ENCODE measurements at regions not wholly inside any gene's neighbourhood (a gene's known extent, or its start where the extent isn't known, plus 50 kb on each side); places are given as distances from the start of the nearest gene placed in this dataset.

DNA sequence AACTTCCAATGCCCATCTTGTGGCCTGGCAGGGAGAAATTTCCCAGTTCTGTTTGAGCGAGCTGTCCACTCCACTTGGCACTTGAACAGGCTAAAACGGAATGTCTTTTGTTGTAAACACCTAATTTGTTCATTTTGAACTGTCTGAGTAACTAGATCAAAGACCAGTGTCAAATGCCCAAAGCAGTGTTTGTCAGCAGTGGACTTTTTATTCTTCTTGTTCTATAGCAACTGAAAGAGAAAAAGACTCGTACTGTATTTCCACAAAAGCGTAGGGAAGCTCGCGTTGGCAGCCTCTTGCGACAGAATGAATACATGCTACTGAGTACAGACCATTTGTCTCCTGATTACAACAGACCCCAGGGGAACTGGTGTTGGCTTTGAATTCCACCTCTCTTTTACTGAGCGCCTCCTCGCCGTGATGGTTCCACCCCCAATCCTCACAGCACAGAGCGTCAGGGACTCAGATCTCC is 601.8 kb upstream of the ZNF608 start:
- no peak for DNase-seq

DNA sequence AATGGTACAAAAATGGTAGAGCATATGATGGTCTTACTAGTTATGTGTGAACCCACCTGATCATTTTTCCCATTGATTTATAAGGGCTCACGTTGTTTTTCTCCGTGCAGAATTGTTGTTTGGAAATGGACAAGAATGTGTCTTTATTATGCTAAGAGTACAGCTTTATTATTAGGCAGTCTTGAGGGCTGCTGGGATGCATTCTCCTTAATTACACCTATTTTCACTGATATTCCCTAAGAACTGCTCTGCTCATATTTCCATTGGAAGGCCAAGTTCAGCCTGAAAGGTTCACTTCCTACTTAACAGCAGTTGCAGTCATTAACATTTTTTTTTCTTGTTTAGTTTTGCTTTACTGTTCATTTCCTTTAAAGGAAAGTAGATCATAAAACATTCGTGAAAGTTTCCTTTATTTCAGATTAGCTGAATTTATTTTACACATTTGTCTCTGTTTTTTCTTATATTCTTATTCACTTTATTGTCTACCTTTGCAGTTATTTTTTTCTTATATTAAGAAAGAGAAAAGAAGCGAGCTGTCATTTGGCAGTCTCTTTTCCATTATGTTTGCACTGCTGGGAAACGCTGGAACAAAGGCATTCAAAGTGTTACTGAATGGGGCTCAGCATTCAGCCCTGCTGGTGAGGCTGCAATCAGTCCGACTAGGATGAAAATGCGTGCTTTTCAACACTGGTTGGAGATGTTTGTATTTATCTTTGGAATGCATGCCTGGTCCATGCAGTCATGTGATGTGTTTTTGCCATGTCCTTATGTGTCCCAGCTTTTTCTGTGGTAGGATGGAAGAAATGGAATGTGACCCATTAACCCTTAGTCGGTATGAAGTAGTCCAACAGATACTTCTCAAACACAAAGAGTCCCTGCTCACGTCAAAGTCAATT is 602.7 kb upstream of the ZNF608 start:
- no peak for DNase-seq

DNA sequence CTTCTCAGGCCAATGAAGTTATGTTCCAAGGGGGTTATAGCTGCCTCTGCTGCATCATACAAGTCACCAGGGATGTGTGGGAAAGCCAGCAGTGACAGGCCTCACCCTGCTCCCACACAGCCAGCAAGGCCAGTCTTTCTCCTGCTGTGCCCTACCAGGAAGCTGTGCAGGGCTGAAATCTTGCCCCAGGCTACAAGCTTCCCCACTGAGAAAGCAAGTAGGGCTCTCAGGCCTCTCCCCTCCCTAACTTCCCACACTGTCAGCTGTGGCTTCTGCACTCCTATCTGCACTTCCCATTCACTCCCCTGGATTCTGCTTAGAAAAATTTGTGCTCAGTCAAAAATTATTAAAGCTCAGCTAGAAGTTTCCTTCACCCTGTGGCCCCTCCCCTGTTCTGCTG is 611.2 kb upstream of the ZNF608 start:
- no peak for DNase-seq

DNA sequence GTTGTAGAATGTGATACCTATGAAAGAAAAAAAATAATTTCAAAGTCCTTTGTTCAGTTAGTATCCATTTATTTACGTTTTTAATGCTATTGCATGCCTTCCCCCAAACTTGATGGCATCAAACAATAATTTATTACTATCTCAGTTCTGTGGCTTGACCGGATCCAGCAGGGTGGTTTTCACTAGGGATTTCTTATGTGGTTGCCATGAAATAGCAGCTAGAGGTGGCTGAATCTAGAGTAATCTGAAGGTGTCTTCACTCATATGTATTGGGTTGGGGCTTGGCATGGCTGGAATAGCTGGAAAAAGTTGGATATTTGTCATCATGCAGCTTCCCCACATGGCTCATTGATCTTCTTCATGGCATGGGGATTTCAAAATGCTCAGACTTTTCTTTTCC is 619.3 kb upstream of the ZNF608 start:
- no peak for DNase-seq

DNA sequence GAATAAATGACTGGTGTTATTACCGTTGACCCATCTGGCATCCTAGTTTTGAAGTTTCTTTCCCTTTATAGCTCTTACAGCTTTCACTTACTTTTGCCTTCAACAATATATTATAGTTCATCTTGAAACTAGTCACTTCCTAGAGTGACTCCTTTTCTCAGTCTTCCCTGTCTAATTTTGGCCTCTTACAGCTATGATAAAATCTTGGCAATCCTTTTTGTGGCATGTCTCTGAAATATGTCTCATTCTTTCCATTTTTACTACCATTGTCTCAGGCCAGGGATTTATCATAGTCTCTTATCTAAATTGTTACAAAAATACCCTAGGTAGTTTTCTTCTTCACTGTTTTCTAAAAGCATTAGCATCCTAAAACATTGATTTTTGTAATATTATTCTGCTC is 621.3 kb upstream of the ZNF608 start:
- no peak for DNase-seq

DNA sequence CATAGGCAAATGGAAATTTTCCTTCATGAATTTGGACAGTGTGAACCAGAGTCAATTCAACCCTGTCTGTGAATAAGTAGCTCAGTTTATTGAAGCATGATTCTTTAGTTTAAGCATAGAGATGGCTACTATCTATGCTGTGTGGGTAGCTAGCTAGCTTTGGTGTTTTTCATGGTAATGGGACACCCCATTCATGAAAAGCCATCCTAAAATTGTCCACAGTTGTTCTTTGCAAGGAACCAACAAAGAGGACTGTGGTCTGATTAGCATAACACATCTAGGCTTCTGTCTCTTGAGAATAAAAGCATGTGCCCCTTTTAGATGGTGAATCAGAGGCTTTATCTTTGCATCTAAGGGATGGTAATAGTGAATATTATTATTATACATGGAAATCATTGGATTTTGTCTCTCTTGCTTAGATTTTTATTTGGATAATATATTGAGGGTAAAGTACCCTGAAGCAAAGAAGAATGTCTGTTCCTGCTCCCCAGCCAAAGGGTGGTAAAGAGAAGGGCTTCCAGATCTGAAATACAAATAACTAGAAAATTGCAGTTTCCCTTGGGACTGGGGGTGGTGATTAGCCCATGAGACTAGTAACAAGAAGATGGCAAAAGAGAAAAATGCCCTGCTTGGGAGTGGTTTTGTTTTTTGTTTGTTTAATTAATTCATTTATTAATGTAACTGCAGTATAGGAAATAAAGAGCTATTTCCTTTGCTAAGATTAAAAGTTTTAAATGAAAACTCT is 624.2 kb upstream of the ZNF608 start:
- DNase-seq = no peak

DNA sequence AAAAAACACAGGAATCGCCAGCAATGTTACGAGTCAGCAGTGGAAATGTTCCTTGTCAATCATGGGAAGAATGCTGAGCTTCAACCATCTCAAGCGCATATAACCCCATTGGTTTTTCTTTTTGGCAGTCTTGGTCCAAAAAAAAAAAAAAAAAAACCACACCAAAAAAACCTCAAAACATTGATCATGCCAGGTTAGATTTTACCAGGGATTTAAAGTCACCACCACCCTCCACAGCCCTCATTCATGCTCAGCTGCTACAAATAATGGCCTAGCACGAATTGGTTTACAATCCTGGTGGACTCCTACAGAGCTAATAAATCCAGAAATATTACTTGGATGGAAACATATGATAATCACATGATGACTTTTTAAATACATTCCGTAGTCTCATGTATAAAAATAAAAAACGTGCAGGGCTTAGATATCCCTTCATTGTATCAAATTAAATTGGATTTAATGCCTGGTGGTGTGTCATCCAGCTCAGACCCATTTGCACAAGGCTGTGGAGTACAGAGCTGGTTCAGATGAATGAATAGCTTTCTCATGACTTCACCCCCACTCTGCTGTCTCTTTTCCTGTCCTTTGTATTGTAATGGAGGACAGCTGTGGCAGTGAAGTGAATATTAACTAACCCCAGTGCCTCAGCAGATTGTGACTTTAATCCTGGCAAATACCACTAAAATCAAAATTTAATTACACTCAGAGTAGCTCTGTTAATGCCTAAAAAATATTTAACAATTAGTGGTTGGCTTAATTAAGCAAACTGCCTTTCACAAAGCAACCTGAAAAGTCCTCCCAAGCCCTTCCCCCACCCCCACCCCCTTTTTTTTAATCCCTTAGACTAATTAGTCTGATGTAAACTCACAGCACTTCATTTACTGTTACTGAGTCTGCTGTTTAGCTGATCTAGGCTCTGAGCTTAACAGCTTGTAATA is 626.5 kb upstream of the ZNF608 start:
- DNase-seq = no peak

DNA sequence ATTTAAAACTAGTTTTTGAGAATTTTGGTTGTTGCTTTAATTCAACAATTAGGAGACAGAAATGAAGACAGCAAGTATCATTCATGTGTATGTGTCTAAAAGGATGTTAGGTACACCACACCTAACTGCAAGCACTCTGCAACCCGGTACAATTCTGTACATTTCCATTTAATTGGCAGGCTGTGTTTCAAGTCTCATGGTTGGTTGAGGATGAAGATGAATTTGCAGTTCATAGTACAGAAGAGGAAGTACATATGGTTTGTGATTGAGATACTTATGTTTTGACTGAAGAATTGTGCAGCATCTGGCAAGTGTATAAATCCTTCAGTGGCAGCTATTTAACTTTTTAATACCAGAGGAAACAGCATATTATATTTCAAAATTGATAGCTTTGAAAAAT is 628.7 kb upstream of the ZNF608 start:
- DNase-seq = no peak

DNA sequence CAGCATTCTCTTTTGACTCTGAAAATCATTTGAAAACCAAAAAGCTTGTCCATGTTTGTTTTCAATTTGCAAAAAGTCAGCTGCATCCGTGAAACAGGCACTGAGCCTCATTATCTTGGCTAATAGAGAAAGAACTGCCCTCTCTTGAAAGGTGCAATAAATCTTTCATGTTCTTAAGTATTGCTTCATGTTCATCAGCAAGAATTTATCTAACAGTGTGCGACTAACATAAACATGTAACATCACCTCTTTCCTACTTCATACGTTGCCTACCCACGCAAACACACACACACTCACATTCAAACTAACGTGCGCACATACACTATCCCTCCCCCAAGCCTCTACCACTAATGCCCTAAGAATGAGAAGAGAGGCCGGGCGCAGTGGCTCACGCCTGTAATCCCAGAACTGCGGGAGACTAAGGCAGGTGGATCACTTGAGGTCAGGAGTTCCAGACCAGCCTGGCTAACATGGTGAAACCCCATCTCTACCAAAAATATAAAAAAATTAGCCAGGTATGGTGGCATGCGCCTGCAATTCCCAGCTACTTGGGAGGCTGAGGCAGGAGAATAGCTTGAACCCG is 629.7 kb upstream of the ZNF608 start:
- no peak for DNase-seq

DNA sequence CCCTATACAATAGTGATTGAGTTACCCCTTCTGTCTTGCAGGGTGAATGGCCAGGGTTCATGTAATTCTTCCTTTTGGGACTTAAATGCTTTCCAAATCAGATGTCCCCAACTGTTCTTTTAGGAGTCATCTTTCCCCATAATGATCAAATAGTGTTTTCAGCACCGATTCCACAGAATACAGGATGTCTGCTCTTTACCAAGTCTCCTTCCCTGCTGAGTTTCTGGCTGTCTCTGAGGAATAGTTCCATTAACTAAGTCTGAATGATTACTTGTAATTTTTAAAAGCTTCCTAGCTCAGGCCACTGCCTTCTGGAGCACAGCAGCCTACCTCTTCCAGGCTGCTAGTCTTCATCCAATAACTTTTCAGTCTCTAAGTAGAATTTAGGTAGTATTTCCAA is 630.7 kb upstream of the ZNF608 start:
- DNase-seq = no peak

DNA sequence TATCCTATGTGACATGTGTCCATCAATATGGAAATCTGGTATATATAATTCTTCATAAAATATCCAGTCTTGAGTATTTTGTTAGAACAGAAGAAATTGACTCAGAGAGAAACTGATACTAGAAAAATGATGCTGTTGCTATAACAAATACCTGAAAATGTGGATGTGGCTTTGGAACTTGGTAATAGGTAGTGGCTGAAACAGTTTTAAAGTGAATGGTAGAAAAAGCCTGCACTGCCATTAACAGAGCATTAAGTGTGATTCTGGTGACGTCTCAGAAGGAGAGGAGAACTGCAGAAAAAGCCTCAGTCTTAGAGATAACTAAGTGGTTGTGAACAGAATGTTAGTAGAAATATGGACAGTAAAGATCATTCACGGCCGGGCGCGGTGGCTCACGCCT is 634.9 kb upstream of the ZNF608 start:
- no peak for DNase-seq

DNA sequence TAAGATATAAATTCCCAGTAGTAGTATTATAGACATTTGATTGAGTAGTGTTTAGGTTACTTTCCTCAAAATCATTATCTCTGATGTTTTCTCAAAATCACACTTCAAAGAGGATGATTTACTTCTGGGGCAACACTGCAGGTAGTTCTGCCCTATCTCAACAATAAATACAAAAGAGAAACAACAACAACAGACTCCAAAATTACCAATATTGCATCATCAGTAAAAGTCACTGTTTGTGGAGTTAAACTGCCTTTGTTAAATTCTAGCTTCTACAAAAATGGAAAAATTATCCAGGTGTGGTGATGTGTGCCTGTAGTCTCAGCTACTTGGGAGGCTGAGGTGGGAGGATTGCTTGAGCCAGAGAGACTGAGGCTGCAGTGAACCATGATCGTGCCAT is 637.6 kb upstream of the ZNF608 start:
- DNase-seq = no peak

DNA sequence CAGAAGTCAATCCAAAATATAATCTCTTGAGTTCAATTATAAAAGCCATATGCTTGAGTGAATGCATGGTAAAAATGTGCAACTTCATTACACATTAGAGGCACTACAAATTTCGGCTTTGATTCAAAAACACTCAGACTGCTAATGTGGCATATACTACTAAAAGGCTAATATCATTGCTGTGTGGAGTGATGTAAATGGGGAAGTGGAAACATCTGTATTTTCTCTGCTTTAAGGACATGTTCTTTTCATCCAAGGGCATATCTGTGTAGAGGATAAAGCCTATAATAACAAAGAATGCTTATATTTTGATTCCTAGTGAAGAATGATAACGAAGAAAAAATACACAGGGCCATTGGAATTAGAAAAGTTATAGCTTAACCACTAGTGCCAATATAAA is 643.9 kb upstream of the ZNF608 start:
- DNase-seq = no peak

DNA sequence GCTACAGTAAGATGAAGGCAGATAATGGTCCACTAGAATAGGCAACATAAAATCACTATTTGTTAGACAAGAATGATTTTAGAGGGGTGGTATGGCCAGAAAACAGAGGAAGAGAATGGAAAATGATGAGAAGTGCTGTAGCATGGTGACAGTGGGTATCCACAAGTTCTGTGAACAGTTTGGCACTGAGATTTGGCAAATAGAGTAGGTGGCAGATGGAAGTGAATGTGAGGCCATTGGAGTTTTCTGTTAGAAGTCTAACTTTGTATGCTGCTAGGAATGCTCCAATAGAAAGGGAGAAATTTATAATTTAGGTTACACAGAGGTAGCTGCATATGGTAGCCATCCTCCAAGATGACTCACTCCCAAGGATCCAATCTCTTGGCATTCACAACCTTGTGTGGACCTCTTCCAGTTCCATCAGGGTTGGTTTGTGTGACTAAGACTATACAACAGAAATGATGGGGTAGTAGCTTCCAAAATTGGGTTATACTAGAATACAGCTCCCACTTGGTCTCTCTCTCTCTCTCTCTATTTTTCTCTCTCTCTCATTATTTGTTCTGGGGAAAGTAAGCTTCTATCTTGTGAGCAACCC is 646.9 kb upstream of the ZNF608 start:
- DNase-seq = no peak

DNA sequence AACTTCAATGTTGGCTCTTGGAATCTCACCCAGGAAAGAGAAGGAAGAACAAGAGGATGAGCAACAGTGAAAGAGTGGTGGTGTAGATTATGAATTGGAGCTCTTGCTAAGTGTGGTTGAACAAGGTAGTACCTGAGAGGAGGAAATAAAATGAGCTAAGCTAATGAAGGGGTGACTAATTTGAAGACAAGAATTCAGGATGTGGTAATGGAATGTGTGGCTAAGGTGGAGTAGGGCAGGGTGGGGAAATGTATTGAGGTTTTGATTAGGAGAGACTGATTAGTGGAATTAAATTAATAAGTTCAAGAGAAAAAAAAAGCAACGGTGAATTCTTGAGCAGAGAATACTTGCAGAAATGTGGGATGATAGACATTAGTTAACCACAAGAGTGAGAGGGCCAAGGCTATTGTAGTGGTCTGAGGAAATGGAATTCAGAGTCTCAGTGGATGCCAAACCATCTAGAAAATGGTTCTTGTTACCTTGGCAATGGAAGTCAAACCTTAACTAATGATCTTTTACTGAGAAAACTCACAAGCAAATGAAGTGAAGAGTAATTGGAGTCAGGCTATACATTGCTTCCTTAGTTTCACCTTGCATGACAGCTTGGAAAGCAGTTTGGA is 648.3 kb upstream of the ZNF608 start:
- no peak for DNase-seq

DNA sequence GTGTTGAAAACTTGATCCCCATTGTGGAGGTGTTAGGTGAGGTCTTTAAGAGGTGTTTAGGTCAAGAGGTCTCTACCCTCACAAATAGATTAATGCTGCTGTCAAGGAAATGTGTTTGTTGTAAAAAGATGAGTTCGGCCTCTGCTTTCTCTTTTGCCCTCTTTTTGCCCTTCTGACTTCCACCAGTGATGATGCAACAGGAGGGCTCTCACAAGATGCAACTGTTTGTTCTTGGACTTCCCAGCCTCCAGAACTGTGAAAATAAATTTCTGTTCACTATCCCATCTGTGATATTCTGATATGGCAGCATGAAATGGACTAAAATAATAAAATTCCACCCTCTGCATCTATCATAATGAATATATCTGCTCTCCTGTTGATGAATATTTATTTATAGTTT is 650.0 kb upstream of the ZNF608 start:
- no peak for DNase-seq

DNA sequence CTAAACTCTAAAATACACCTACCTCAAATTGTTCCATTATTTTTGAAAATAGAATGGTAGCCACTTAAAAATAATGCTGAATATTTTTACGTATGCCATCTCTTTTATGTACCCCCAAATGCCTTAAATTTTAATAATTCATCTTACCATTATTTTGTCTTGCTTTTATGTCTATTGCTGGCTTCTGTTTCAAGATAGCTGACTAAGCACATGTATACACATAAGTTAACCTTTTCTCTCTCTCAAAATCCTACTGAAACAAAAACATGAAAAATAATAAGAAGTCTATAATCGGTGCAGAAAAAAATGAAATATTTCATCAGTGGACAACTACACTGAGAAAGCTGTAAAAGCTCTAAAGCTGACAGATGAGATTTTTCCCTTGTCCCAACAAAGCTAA is 652.0 kb upstream of the ZNF608 start:
- no peak for DNase-seq

DNA sequence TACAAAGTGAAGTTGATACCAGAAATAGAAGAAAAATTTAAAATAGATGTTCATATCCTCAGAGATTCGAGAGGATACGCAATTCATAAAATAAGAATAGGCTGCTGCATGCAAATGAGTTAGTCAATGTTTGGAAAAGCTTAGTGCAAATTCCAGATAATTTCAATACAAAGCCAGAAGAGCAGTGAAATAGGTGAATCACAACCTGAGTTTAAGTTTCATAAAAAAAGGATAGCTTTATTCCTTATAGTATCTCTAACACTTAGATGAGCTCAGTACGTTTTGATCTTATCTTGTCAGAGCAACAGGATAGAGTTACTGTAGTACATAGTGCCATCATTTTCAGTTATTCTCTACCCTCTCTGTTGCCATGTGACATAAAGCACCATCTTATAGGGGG is 653.4 kb upstream of the ZNF608 start:
- DNase-seq = no peak

DNA sequence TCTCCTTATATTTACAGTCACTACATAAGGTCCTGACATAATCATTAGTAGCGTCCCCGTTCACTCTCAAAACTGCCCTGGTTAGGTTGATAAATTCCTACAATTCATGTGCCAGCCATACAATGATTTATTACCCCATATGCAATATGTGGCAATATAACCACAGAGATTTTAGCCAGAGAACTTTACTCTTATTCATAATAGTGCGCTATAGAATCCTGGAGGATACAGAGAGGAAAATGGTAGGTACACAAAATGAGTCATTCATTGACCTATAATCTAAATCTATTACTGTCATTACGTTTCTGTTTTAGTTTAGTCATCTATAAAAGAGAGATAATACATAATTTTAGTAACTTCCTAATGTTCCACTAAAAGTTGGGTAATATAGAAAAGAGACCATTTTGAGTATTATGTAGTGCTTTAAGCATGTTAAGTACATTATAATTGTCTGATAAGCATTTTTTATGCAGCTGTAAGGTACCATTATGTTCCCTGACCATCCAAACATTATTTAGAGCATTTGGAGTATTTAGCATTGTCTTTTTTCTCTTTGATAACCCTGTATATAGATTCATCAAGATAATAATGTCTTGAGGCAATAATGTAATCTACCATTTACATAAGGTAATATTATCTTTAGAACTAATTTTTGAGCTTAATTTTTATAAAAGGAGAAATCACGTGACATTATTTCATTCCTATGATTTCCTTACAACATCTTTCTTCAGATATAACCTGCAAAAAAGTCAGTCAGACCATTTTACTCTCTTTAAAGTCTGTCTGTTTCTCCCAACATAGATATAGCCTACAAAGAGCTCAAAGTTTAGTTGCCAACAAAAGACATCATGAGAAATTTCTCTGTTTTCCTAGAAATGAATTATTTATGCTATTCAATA is 655.5 kb upstream of the ZNF608 start:
- no peak for DNase-seq

DNA sequence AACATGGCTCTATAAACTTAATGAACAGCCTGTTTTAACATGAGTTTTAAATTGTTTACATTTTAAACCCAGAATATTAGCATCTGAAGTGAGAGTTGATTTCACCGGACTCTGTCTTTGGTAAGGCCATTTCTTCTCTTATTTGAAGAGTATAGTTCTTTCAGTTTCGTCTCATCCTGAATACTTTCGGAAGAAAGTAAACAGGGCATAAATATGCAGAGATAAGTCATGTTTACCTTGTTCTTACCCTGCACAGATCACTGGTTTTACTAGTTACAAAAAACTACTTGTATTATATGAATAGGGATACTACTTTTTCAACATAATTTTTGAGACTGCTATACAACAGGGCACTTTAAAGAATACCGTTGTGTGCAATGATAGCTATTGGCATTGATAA is 656.3 kb upstream of the ZNF608 start:
- no peak for DNase-seq

DNA sequence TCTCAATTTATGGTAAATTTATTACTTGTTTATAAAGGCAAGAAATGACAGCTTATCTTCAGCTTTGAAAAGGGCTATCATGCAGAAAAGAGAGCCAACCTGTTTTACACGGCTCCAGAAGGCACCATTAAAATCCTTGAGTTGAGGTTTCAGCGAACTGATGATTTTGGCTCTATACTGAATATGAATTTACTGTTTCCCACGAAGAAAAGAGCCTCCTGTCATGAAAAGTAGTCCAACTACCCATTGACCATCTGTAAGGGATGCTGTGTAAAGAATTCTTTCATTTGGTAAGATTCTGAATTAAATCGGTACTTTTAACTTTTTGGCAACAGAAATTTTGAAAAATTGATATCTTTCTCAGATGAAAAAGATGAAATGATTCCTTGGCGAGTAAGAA is 657.6 kb upstream of the ZNF608 start:
- DNase-seq = no peak

Measured in effector CD4-positive, alpha-beta T cell (primary cell).